Mesothelial cell of epicardium (in vitro differentiated cells): ENCODE measurements at regions not wholly inside any gene's neighbourhood (a gene's known extent, or its start where the extent isn't known, plus 50 kb on each side); places are given as distances from the start of the nearest gene placed in this dataset.

Experiments used
- DNase-seq, 2 experiments: peaks; one replicate each; pipeline ENCODE4 v3.0.0; 2021; ENCODE audit warnings: low spot score in 2 of 2; ENCODE audit not compliant: unreplicated experiment in 2 of 2
- H3K27ac Mint-ChIP-seq: 2 replicates; pipeline ENCODE4 v1.8.0; 2021; ENCODE audit warnings: mixed read lengths
- H3K27me3 Mint-ChIP-seq: 2 replicates; pipeline ENCODE4 v1.8.0; 2021; ENCODE audit warnings: low read depth, mixed read lengths
- H3K36me3 Mint-ChIP-seq: 2 replicates; pipeline ENCODE4 v1.8.0; 2021; ENCODE audit warnings: mixed read lengths
- H3K4me1 Mint-ChIP-seq: 2 replicates; pipeline ENCODE4 v1.8.0; 2021; ENCODE audit warnings: mixed read lengths
- H3K4me3 Mint-ChIP-seq: 2 replicates; pipeline ENCODE4 v1.8.0; 2021; ENCODE audit warnings: mild to moderate bottlenecking, moderate library complexity, mixed read lengths
- H3K9me3 Mint-ChIP-seq: 2 replicates; pipeline ENCODE4 v1.8.0; 2021; ENCODE audit warnings: mixed read lengths
- CTCF ChIP-seq: fragments of 200-600 bp; sonication (generic); IDR thresholded peaks from one replicate; pipeline ENCODE4 v1.5.0; 2021; ENCODE audit warnings: antibody characterized with exemption; ENCODE audit not compliant: unreplicated experiment

DNA sequence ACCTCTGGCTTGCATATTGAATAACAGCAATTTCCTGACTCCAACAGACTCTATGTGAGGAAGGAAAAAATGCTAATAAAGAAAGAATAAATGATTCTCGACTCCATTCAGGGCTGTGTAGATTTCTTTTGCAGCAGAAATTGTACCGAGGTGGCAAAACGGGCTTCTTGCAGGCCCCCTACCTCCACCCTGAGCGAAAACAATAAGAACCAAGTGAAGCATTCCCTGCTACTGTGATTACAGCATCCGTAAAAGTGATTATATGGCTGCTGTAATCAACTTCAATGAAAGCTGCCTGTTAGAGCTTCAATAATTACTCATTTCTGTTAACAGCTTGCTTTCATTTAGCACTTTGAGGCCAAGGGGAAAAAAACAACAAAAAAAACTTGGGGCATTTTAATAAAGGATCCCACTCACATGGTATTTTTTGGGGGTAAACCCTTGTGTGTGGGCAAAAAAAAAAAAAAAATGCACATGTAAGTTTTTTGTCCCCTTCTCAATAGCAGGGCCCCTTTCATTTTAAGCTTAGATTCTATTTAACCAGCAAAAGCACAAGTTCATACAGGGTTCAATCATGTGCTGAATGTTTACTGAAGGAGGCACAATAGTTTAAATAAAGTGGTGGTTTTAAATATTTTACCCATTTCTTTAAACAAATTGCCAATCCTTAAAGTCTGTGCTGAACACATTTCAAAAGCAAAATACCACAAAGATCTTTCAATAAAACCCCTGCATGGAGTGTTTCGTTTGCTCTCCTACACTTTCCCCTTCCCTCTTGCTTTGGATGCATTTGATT, 271.6 kb downstream of the LMO4 start:
- no peak for TF ChIP-seq CTCF
- Mint-ChIP-seq H3K27me3 (no peaks in the 10 kb centered on the region), H3K9me3 (peaks cover 8% of the 10 kb centered on the region), H3K27ac (peak overlapping the region; percentile 58), H3K36me3 (peaks cover 4% of the 10 kb centered on the region), H3K4me1 (peaks cover 57% of the 10 kb centered on the region), H3K4me3 (no peak overlapping the region)
- DNase-seq: no peak

GRCh38 chr1:87600854-87601253, 272.2 kb downstream of the LMO4 start:
- Mint-ChIP-seq H3K27ac (peak overlapping the region; percentile 58), H3K36me3 (peaks cover 8% of the 10 kb centered on the region), H3K27me3 (no peaks in the 10 kb centered on the region), H3K4me3 (no peak overlapping the region), H3K4me1 (peaks cover 54% of the 10 kb centered on the region), H3K9me3 (peaks cover 14% of the 10 kb centered on the region)
- no peak for DNase-seq
- no peak for TF ChIP-seq CTCF

DNA sequence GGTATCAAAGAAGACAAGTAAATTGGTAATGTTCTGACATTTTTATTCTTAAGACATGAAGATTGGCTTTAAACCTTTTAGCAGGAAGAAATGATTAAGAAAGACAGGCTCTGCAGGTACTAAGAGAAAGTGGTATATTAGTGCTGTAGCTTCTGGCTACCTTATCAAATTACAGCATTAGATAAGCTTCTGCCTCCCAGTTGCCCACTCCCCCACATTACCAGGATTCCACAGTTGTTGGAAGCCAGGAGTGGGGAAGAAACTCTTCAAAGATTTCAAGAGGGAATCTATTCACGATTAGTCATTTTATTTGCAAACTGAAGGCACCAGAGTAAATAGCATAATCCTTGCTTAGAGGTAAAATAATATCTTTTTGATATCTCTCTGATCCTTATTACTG, 274.9 kb downstream of the LMO4 start:
- no peak for DNase-seq
- H3K4me3 Mint-ChIP-seq: no peak overlapping the region
- TF ChIP-seq CTCF: no peak
- H3K27me3 Mint-ChIP-seq: no peaks in the 10 kb centered on the region
- peaks cover 12% of the 10 kb centered on the region for H3K36me3 Mint-ChIP-seq
- peaks cover 22% of the 10 kb centered on the region for H3K9me3 Mint-ChIP-seq
- peak overlapping the region; percentile 86 for H3K27ac Mint-ChIP-seq
- peaks cover 41% of the 10 kb centered on the region for H3K4me1 Mint-ChIP-seq

GRCh38 chr1:87612956-87613355, 284.3 kb downstream of the LMO4 start:
- H3K4me1 Mint-ChIP-seq: peaks cover 12% of the 10 kb centered on the region
- TF ChIP-seq CTCF: no peak
- H3K4me3 Mint-ChIP-seq: no peak overlapping the region
- no peak for DNase-seq
- H3K27me3 Mint-ChIP-seq: no peaks in the 10 kb centered on the region
- H3K27ac Mint-ChIP-seq: no peak overlapping the region
- H3K9me3 Mint-ChIP-seq: peaks cover 4% of the 10 kb centered on the region
- no peaks in the 10 kb centered on the region for H3K36me3 Mint-ChIP-seq

- H3K27me3 Mint-ChIP-seq: no peaks in the 10 kb centered on the region
- H3K4me3 Mint-ChIP-seq: no peak overlapping the region
- H3K4me1 Mint-ChIP-seq: peaks cover 12% of the 10 kb centered on the region
- H3K9me3 Mint-ChIP-seq: peaks cover 8% of the 10 kb centered on the region
- TF ChIP-seq CTCF: no peak
- peaks cover 2% of the 10 kb centered on the region for H3K36me3 Mint-ChIP-seq
- no peak overlapping the region for H3K27ac Mint-ChIP-seq
- no peak for DNase-seq
Observed at GRCh38 chr1:87615491-87615890, 286.8 kb downstream of the LMO4 start.

GRCh38 chr1:87615901-87616300, 287.2 kb downstream of the LMO4 start:
- no peaks in the 10 kb centered on the region for H3K27me3 Mint-ChIP-seq
- H3K36me3 Mint-ChIP-seq: peaks cover 2% of the 10 kb centered on the region
- H3K9me3 Mint-ChIP-seq: peaks cover 8% of the 10 kb centered on the region
- H3K27ac Mint-ChIP-seq: peak overlapping the region; percentile 47
- H3K4me3 Mint-ChIP-seq: no peak overlapping the region
- no peak for DNase-seq
- no peak for TF ChIP-seq CTCF
- H3K4me1 Mint-ChIP-seq: peaks cover 12% of the 10 kb centered on the region
